ENCODE measurements at regions not wholly inside any gene's neighbourhood (a gene's known extent, or its start where the extent isn't known, plus 50 kb on each side); places are given as distances from the start of the nearest gene placed in this dataset.

DNA sequence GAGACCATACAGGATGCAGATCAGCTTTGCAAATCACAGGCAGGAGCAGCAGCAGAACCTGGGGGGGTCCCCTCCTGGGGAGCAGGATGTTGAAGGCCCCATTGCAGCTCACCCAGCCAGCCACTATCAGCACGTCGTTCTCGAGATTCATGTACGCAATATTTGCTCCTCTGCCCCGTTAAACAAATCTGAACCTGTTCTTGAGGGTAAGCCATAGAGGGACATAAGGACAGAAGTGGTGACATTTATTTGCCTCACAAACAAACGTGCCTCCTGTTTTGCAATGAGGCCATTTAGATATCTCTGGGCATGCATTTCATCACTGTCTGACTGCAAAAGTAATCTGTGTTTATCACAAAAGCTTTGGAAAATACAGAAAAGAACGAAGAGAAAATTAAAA is 87.3 kb upstream of the BAIAP2L1 start (continued):
- peak; percentile 31 for TF ChIP-seq PAXIP1 (CRISPR knock-in tag; conservative IDR thresholded peaks at IDR 0.05)
- no peak for TF ChIP-seq SRSF4 (IDR thresholded peaks at IDR 0.05; ENCODE audit: low read depth, low read length, poor library complexity, severe bottlenecking)
- no peak for TF ChIP-seq SCMH1 (CRISPR knock-in tag; IDR thresholded peaks at IDR 0.05; ENCODE audit: borderline replicate concordance)
- no peak for TF ChIP-seq SMC3 (IDR thresholded peaks at IDR 0.05; ENCODE audit: low read length)
- 0 out of 2 replicates have a peak, but pooled peaks have one; percentile 9 for TF ChIP-seq FOSL2 (CRISPR knock-in tag; IDR thresholded peaks at IDR 0.05)
- TF ChIP-seq, protein P1, sequence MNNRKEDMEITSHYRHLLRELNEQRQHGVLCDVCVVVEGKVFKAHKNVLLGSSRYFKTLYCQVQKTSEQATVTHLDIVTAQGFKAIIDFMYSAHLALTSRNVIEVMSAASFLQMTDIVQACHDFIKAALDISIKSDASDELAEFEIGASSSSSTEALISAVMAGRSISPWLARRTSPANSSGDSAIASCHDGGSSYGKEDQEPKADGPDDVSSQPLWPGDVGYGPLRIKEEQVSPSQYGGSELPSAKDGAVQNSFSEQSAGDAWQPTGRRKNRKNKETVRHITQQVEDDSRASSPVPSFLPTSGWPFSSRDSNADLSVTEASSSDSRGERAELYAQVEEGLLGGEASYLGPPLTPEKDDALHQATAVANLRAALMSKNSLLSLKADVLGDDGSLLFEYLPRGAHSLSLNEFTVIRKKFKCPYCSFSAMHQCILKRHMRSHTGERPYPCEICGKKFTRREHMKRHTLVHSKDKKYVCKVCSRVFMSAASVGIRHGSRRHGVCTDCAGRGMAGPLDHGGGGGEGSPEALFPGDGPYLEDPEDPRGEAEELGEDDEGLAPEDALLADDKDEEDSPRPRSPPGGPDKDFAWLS (CRISPR knock-in tag; IDR thresholded peaks at IDR 0.05; ENCODE audit: borderline replicate concordance): no peak
- no peak for TF ChIP-seq TEAD2 (CRISPR knock-in tag; IDR thresholded peaks at IDR 0.05)
- peak; percentile 83; the same call in 1 of the 2 replicates for TF ChIP-seq CEBPB (IDR thresholded peaks at IDR 0.05; ENCODE audit: borderline replicate concordance, low read depth, low read length)
- TF ChIP-seq SIN3A (IDR thresholded peaks at IDR 0.05; ENCODE audit: borderline replicate concordance, low read depth, low read length): no peak
- peak in 1 of 2 experiments; percentile 61; a peak in 1 of 4 replicates for TF ChIP-seq EP300 (IDR thresholded peaks at IDR 0.05; ENCODE audit: low read depth in 2 of 2, low read length in 2 of 2)
- TF ChIP-seq EP300 (CRISPR knock-in tag; IDR thresholded peaks at IDR 0.05; ENCODE audit: borderline replicate concordance): no peak
- TF ChIP-seq CEBPG (CRISPR knock-in tag; IDR thresholded peaks at IDR 0.05): peak; percentile 69
- TF ChIP-seq ZNF644 (CRISPR knock-in tag; IDR thresholded peaks at IDR 0.05; ENCODE audit: low read depth): no peak
- TF ChIP-seq DNMT1 (CRISPR knock-in tag; IDR thresholded peaks at IDR 0.05): no peak
- TF ChIP-seq ZZZ3 (CRISPR knock-in tag; IDR thresholded peaks at IDR 0.05; ENCODE audit: borderline replicate concordance): no peak
- TF ChIP-seq NR2C2 (CRISPR knock-in tag; IDR thresholded peaks at IDR 0.05; ENCODE audit: borderline replicate concordance): peak; percentile 41; the same call in 1 of the 2 replicates
- no peak for TF ChIP-seq CHD4 (IDR thresholded peaks at IDR 0.05; ENCODE audit: borderline replicate concordance, low read length)
- TF ChIP-seq ZNF350 (CRISPR knock-in tag; IDR thresholded peaks at IDR 0.05; ENCODE audit: borderline replicate concordance, low read depth): no peak
- TF ChIP-seq, protein P2, sequence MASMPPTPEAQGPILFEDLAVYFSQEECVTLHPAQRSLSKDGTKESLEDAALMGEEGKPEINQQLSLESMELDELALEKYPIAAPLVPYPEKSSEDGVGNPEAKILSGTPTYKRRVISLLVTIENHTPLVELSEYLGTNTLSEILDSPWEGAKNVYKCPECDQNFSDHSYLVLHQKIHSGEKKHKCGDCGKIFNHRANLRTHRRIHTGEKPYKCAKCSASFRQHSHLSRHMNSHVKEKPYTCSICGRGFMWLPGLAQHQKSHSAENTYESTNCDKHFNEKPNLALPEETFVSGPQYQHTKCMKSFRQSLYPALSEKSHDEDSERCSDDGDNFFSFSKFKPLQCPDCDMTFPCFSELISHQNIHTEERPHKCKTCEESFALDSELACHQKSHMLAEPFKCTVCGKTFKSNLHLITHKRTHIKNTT (CRISPR knock-in tag; IDR thresholded peaks at IDR 0.05): no peak
- TF ChIP-seq HDAC1 (CRISPR knock-in tag; IDR thresholded peaks at IDR 0.05): peak; percentile 19; the same call in 1 of the 2 replicates
- TF ChIP-seq RCOR2 (CRISPR knock-in tag; IDR thresholded peaks at IDR 0.05): no peak
- no peak for TF ChIP-seq TERF1 (CRISPR knock-in tag; IDR thresholded peaks at IDR 0.05)

Measured in HepG2 (cell line).